Mesendoderm (in vitro differentiated cells): ENCODE measurements at regions not wholly inside any gene's neighbourhood (a gene's known extent, or its start where the extent isn't known, plus 50 kb on each side); places are given as distances from the start of the nearest gene placed in this dataset.

Experiments
- DNase-seq: peaks from one replicate; pipeline ENCODE4 v3.0.0; 2013
- H2AK5ac ChIP-seq: 2 replicates; pipeline ENCODE4 v1.6.1; 2013; ENCODE audit warnings: low read length, inconsistent platforms
- H2BK120ac ChIP-seq: 2 replicates; pipeline ENCODE4 v1.6.1; 2013; ENCODE audit warnings: low read depth, mild to moderate bottlenecking, low read length, moderate library complexity, mixed read lengths
- H2BK15ac ChIP-seq: replicated peaks from 2 replicates; pipeline ENCODE4 v1.6.1; 2013; ENCODE audit warnings: low read depth, mild to moderate bottlenecking, moderate library complexity
- H2BK5ac ChIP-seq: 2 replicates; pipeline ENCODE4 v1.6.1; 2013; ENCODE audit warnings: low read length, inconsistent platforms
- H3K18ac ChIP-seq: 2 replicates; pipeline ENCODE4 v1.6.1; 2013; ENCODE audit warnings: mild to moderate bottlenecking, low read length, mixed read lengths
- H3K23ac ChIP-seq: one replicate; pipeline ENCODE4 v1.6.1; 2013; ENCODE audit warnings: low read length
- H3K27ac ChIP-seq: 2 replicates; pipeline ENCODE4 v1.5.1; 2013; ENCODE audit warnings: low read depth, mild to moderate bottlenecking, inconsistent platforms, low read length, moderate library complexity
- H3K27me3 ChIP-seq: 2 replicates; pipeline ENCODE4 v1.6.1; 2013; ENCODE audit warnings: low read length, control low read depth, mild to moderate bottlenecking, inconsistent platforms; ENCODE audit not compliant: insufficient read depth, poor library complexity
- H3K36me3 ChIP-seq: 2 replicates; pipeline ENCODE4 v1.6.1; 2013; ENCODE audit warnings: low read length, inconsistent platforms; ENCODE audit not compliant: control insufficient read depth, insufficient read depth
- H3K4ac ChIP-seq: one replicate; pipeline ENCODE4 v1.6.1; 2013; ENCODE audit warnings: low read depth, mild to moderate bottlenecking, low read length, moderate library complexity
- H3K4me1 ChIP-seq: 2 replicates; pipeline ENCODE4 v1.6.1; 2013; ENCODE audit warnings: low read depth, low read length, inconsistent platforms; ENCODE audit not compliant: control insufficient read depth
- H3K4me2 ChIP-seq: 2 replicates; pipeline ENCODE4 v1.6.1; 2013; ENCODE audit warnings: low read length
- H3K4me3 ChIP-seq: 2 replicates; pipeline ENCODE4 v1.5.1; 2013; ENCODE audit warnings: mild to moderate bottlenecking, low read length
- H3K56ac ChIP-seq: one replicate; pipeline ENCODE4 v1.6.1; 2013; ENCODE audit warnings: low read length
- H3K79me1 ChIP-seq: 2 replicates; pipeline ENCODE4 v1.6.1; 2013; ENCODE audit warnings: low read length, inconsistent platforms
- H3K79me2 ChIP-seq: 2 replicates; pipeline ENCODE4 v1.6.1; 2013; ENCODE audit warnings: mild to moderate bottlenecking, low read length; ENCODE audit not compliant: control insufficient read depth, insufficient read depth
- H3K9ac ChIP-seq: 2 replicates; pipeline ENCODE4 v1.6.1; 2013; ENCODE audit warnings: low read length, inconsistent platforms
- H4K5ac ChIP-seq: one replicate; pipeline ENCODE4 v1.6.1; 2013; ENCODE audit warnings: low read length
- H4K8ac ChIP-seq: one replicate; pipeline ENCODE4 v1.6.1; 2013; ENCODE audit warnings: low read depth, mild to moderate bottlenecking, control low read depth, low read length, moderate library complexity
- WGBS: extraction: QIAGEN DNeasy Blood & Tissue Kit; methylation state at CpG from one replicate; pipeline ENCODE4 v1.1.7; 2013; ENCODE audit warnings: low lambda C conversion rate, missing lambda C conversion rate; ENCODE audit not compliant: insufficient coverage; ENCODE audit errors: extremely low coverage; 5-methylcytosine and 5-hydroxymethylcytosine counted together

- Histone ChIP-seq H3K23ac (no peak overlapping the region), H3K4me2 (no peak overlapping the region), H3K4me1 (peaks cover 5% of the 10 kb centered on the region), H2BK120ac (no peak overlapping the region), H4K8ac (no peak overlapping the region), H2BK15ac (no peak overlapping the region), H3K27me3 (no peaks in the 10 kb centered on the region), H2BK5ac (no peak overlapping the region), H3K4me3 (no peak overlapping the region), H3K27ac (no peak overlapping the region), H3K18ac (no peak overlapping the region), H3K56ac (no peak overlapping the region), H3K4ac (no peak overlapping the region), H3K36me3 (no peaks in the 10 kb centered on the region), H4K5ac (no peak overlapping the region), H3K9ac (no peak overlapping the region), H2AK5ac (no peak overlapping the region), H3K79me1 (no peaks in the 10 kb centered on the region), H3K79me2 (no peaks in the 10 kb centered on the region)
- no CpG with 5 or more reads among the region's 9 CpGs for WGBS
- DNase-seq, result no peak
Measured at GRCh38 chr21:36641886-36642285, 57.0 kb upstream of the SIM2 start.

- Histone ChIP-seq H3K27ac (no peak overlapping the region), H3K4ac (no peak overlapping the region), H3K79me1 (no peaks in the 10 kb centered on the region), H2AK5ac (no peak overlapping the region), H3K18ac (no peak overlapping the region), H2BK5ac (no peak overlapping the region), H3K4me3 (no peak overlapping the region), H3K23ac (no peak overlapping the region), H2BK120ac (no peak overlapping the region), H3K9ac (no peak overlapping the region), H3K27me3 (no peaks in the 10 kb centered on the region), H3K36me3 (no peaks in the 10 kb centered on the region), H3K79me2 (no peaks in the 10 kb centered on the region), H3K4me2 (no peak overlapping the region), H2BK15ac (no peak overlapping the region), H3K56ac (no peak overlapping the region), H4K8ac (no peak overlapping the region), H3K4me1 (peaks cover 10% of the 10 kb centered on the region), H4K5ac (no peak overlapping the region)
- no peak for DNase-seq
- no CpG with 5 or more reads among the region's 4 CpGs for WGBS
Measured at GRCh38 chr21:36642777-36643176, 56.1 kb upstream of the SIM2 start.

- Histone ChIP-seq H2AK5ac (no peak overlapping the region), H3K4me3 (no peak overlapping the region), H2BK5ac (no peak overlapping the region), H3K9ac (no peak overlapping the region), H4K5ac (no peak overlapping the region), H3K79me2 (no peaks in the 10 kb centered on the region), H3K27ac (no peak overlapping the region), H3K23ac (no peak overlapping the region), H4K8ac (no peak overlapping the region), H3K4ac (no peak overlapping the region), H3K79me1 (no peaks in the 10 kb centered on the region), H2BK120ac (no peak overlapping the region), H2BK15ac (no peak overlapping the region), H3K56ac (no peak overlapping the region), H3K36me3 (no peaks in the 10 kb centered on the region), H3K27me3 (no peaks in the 10 kb centered on the region), H3K4me1 (peaks cover 12% of the 10 kb centered on the region), H3K18ac (no peak overlapping the region), H3K4me2 (no peak overlapping the region)
- no peak for DNase-seq
- WGBS, result no CpG with 5 or more reads among the region's 12 CpGs
Measured at GRCh38 chr21:36643374-36644250, 55.3 kb upstream of the SIM2 start.

- Histone ChIP-seq H3K4ac (peak overlapping the region; percentile 37), H2BK120ac (peak overlapping the region; percentile 47), H3K27ac (no peak overlapping the region), H3K79me2 (no peaks in the 10 kb centered on the region), H3K36me3 (no peaks in the 10 kb centered on the region), H3K9ac (no peak overlapping the region), H2AK5ac (peak overlapping the region; percentile 91), H3K4me2 (no peak overlapping the region), H2BK5ac (peak overlapping the region; percentile 6), H3K56ac (peak overlapping the region; percentile 83), H4K5ac (no peak overlapping the region), H3K23ac (no peak overlapping the region), H3K79me1 (no peaks in the 10 kb centered on the region), H3K4me1 (peaks cover 12% of the 10 kb centered on the region), H3K27me3 (no peaks in the 10 kb centered on the region), H4K8ac (no peak overlapping the region), H3K4me3 (no peak overlapping the region), H3K18ac (peak overlapping the region; percentile 35), H2BK15ac (no peak overlapping the region)
- no CpG with 5 or more reads among the region's 7 CpGs for WGBS
- no peak for DNase-seq
Measured at GRCh38 chr21:36646011-36646410, 52.9 kb upstream of the SIM2 start.

- H3K27ac ChIP-seq, result peak overlapping the region; percentile 57
- no peaks in the 10 kb centered on the region for H3K27me3 ChIP-seq
- no peak overlapping the region for H4K8ac ChIP-seq
- H3K36me3 ChIP-seq, result no peaks in the 10 kb centered on the region
- no peak for DNase-seq
- no peak overlapping the region for H3K4me2 ChIP-seq
- H2BK120ac ChIP-seq, result peak overlapping the region; percentile 6
- peaks cover 12% of the 10 kb centered on the region for H3K4me1 ChIP-seq
- H3K4ac ChIP-seq, result peak overlapping the region; percentile 22
- H3K4me3 ChIP-seq, result no peak overlapping the region
- peak overlapping the region; percentile 97 for H2AK5ac ChIP-seq
- no CpG with 5 or more reads among the region's 6 CpGs for WGBS
- peak overlapping the region; percentile 83 for H3K56ac ChIP-seq
- H2BK15ac ChIP-seq, result no peak overlapping the region
- peak overlapping the region; percentile 35 for H3K18ac ChIP-seq
- no peaks in the 10 kb centered on the region for H3K79me1 ChIP-seq
- no peaks in the 10 kb centered on the region for H3K79me2 ChIP-seq
- peak overlapping the region; percentile 98 for H2BK5ac ChIP-seq
- H4K5ac ChIP-seq, result peak overlapping the region; percentile 91
- no peak overlapping the region for H3K9ac ChIP-seq
- H3K23ac ChIP-seq, result peak overlapping the region; percentile 90
Measured at GRCh38 chr21:36646645-36647044, 52.3 kb upstream of the SIM2 start.
